ENCODE measurements at regions not wholly inside any gene's neighbourhood (a gene's known extent, or its start where the extent isn't known, plus 50 kb on each side); places are given as distances from the start of the nearest gene placed in this dataset.

- Mint-ChIP-seq H3K27ac (no peak overlapping the region), H3K4me3 (no peak overlapping the region), H3K27me3 (ENCODE audit: low read depth in 2 of 2) (no peaks in the 10 kb centered on the region), H3K4me1 (no peaks in the 10 kb centered on the region), H3K36me3 (no peaks in the 10 kb centered on the region), H3K9me3 (peaks cover 0 to 3% of the 10 kb centered on the region in 2 donors)
- no peak for DNase-seq
- Histone ChIP-seq H3K4me1 (ENCODE audit: control insufficient read depth, insufficient read depth, low read length) (no peaks in the 10 kb centered on the region), H3K27me3 (ENCODE audit: control insufficient read depth, insufficient read depth, low read length) (no peaks in the 10 kb centered on the region), H3K4me3 (ENCODE audit: low read length) (no peak overlapping the region), H3K36me3 (ENCODE audit: control insufficient read depth, insufficient read depth, low read length) (no peaks in the 10 kb centered on the region), H3K27ac (ENCODE audit: low read length) (no peak overlapping the region), H3K9me3 (ENCODE audit: control insufficient read depth, insufficient read depth, low read length) (no peaks in the 10 kb centered on the region)
- intact Hi-C loops (cut with micrococcal nuclease) = no loop called here
- no peak for TF ChIP-seq CTCF (IDR thresholded peaks at IDR 0.05)
- ATAC-seq = no peak
Observed at GRCh38 chr9:75505654-75506053, 384.8 kb upstream of the PCSK5 start.

- H3K4me3 Mint-ChIP-seq = no peak overlapping the region
- no peak for ATAC-seq
- Histone ChIP-seq H3K4me3 (ENCODE audit: low read length) (no peak overlapping the region), H3K4me1 (ENCODE audit: control insufficient read depth, insufficient read depth, low read length) (no peaks in the 10 kb centered on the region), H3K36me3 (ENCODE audit: control insufficient read depth, insufficient read depth, low read length) (no peaks in the 10 kb centered on the region), H3K9me3 (ENCODE audit: control insufficient read depth, insufficient read depth, low read length) (no peaks in the 10 kb centered on the region), H3K27ac (ENCODE audit: low read length) (no peak overlapping the region), H3K27me3 (ENCODE audit: control insufficient read depth, insufficient read depth, low read length) (no peaks in the 10 kb centered on the region)
- H3K27me3 Mint-ChIP-seq (ENCODE audit: low read depth in 2 of 2) = no peaks in the 10 kb centered on the region
- no peaks in the 10 kb centered on the region for H3K4me1 Mint-ChIP-seq
- TF ChIP-seq CTCF (IDR thresholded peaks at IDR 0.05) = no peak
- intact Hi-C loops (cut with micrococcal nuclease) = no loop called here
- H3K9me3 Mint-ChIP-seq = peaks cover 4% of the 10 kb centered on the region in 2 donors
- H3K27ac Mint-ChIP-seq = no peak overlapping the region
- H3K36me3 Mint-ChIP-seq = no peaks in the 10 kb centered on the region
- no peak for DNase-seq
Observed at GRCh38 chr9:75529463-75529862, 361.0 kb upstream of the PCSK5 start.

GRCh38 chr9:75531588-75531987 is 358.9 kb upstream of the PCSK5 start:
- Mint-ChIP-seq H3K36me3 (no peaks in the 10 kb centered on the region), H3K4me1 (no peaks in the 10 kb centered on the region), H3K4me3 (no peak overlapping the region), H3K27me3 (ENCODE audit: low read depth in 2 of 2) (no peaks in the 10 kb centered on the region), H3K9me3 (peaks cover 3 to 4% of the 10 kb centered on the region in 2 donors), H3K27ac (no peak overlapping the region)
- intact Hi-C loops (cut with micrococcal nuclease) = no loop called here
- Histone ChIP-seq H3K27me3 (ENCODE audit: control insufficient read depth, insufficient read depth, low read length) (no peaks in the 10 kb centered on the region), H3K4me1 (ENCODE audit: control insufficient read depth, insufficient read depth, low read length) (no peaks in the 10 kb centered on the region), H3K9me3 (ENCODE audit: control insufficient read depth, insufficient read depth, low read length) (no peaks in the 10 kb centered on the region), H3K4me3 (ENCODE audit: low read length) (no peak overlapping the region), H3K36me3 (ENCODE audit: control insufficient read depth, insufficient read depth, low read length) (no peaks in the 10 kb centered on the region), H3K27ac (ENCODE audit: low read length) (no peak overlapping the region)
- TF ChIP-seq CTCF (IDR thresholded peaks at IDR 0.05) = no peak
- DNase-seq (no peak), ATAC-seq (no peak)
- WGBS (ENCODE audit: insufficient coverage) = 95% methylated on average over 2 of the region's 2 CpGs

GRCh38 chr9:75532233-75533050 is 358.0 kb upstream of the PCSK5 start:
- Histone ChIP-seq H3K27me3 (ENCODE audit: control insufficient read depth, insufficient read depth, low read length) (no peaks in the 10 kb centered on the region), H3K9me3 (ENCODE audit: control insufficient read depth, insufficient read depth, low read length) (no peaks in the 10 kb centered on the region), H3K4me3 (ENCODE audit: low read length) (no peak overlapping the region), H3K27ac (ENCODE audit: low read length) (no peak overlapping the region), H3K36me3 (ENCODE audit: control insufficient read depth, insufficient read depth, low read length) (no peaks in the 10 kb centered on the region), H3K4me1 (ENCODE audit: control insufficient read depth, insufficient read depth, low read length) (no peaks in the 10 kb centered on the region)
- Mint-ChIP-seq H3K27me3 (ENCODE audit: low read depth in 2 of 2) (no peaks in the 10 kb centered on the region), H3K27ac (no peak overlapping the region), H3K4me3 (no peak overlapping the region), H3K9me3 (peaks cover 0 to 4% of the 10 kb centered on the region in 2 donors), H3K36me3 (no peaks in the 10 kb centered on the region), H3K4me1 (no peaks in the 10 kb centered on the region)
- intact Hi-C loops (cut with micrococcal nuclease) = no loop called here
- TF ChIP-seq CTCF (IDR thresholded peaks at IDR 0.05) = no peak
- ATAC-seq (no peak), DNase-seq (no peak)
- WGBS (ENCODE audit: insufficient coverage) = 41% methylated on average over 2 of the region's 3 CpGs

Measured in natural killer cell (primary cell).